A549 (cell line): ENCODE measurements at regions not wholly inside any gene's neighbourhood (a gene's known extent, or its start where the extent isn't known, plus 50 kb on each side); places are given as distances from the start of the nearest gene placed in this dataset.

Source experiments
- ATAC-seq, 2 experiments: fragments of 200-7000 bp in 1 of 2; fragments of >200 bp in 1 of 2; cut with Nextera tagmentation in 1 of 2; cut with Tn5 transposase in 1 of 2; 3 replicates each; pipeline versions ENCODE4 v1.8.0 to v1.9.1; 2018 to 2020; ENCODE audit warnings: mild to moderate bottlenecking in 1 of 2, moderate library complexity in 1 of 2
- CTCF ChIA-PET: fragments of 300-600 bp; sonication (Branson Sonifier 250); formaldehyde crosslinking; extraction: SDS; loops from one replicate; lab custom pipeline; 2021; ENCODE audit warnings: antibody characterized with exemption, inconsistent platforms; lab: Yijun Ruan, JAX
- POLR2A ChIA-PET: fragments of 350-600 bp; formaldehyde crosslinking; extraction: SDS; loops from one replicate; lab custom pipeline; 2021; ENCODE audit warnings: antibody characterized with exemption, inconsistent platforms; lab: Yijun Ruan, JAX
- DNase-seq, 2 experiments: peaks; one replicate each; pipeline versions ENCODE4 v3.0.0 to v3.0.0-alpha.2; 2011 to 2016; ENCODE audit warnings: low read depth in 1 of 2, low spot score in 1 of 2
- FAIRE-seq: peaks from 2 replicates; lab custom pipeline; 2011; peaks lifted over from hg19 to GRCh38; lab: Jason Lieb, UNC
- H3K27ac ChIP-seq, 2 experiments: fragments of >200 bp; sonication (Bioruptor Twin); formaldehyde crosslinking; 3 replicates each; pipeline ENCODE4 v1.5.1; 2016 to 2017
- H3K4me1 ChIP-seq: fragments of >200 bp; sonication (Bioruptor Twin); formaldehyde crosslinking; 3 replicates; pipeline ENCODE4 v1.6.1; 2016
- H3K4me2 ChIP-seq: fragments of >200 bp; sonication (Bioruptor Twin); formaldehyde crosslinking; 3 replicates; pipeline ENCODE4 v1.6.1; 2016
- H3K4me3 ChIP-seq: fragments of >200 bp; sonication (Bioruptor Twin); formaldehyde crosslinking; 3 replicates; pipeline ENCODE4 v1.5.1; 2016
- H3K9me3 ChIP-seq: fragments of >200 bp; sonication (Bioruptor Twin); formaldehyde crosslinking; 3 replicates; pipeline ENCODE4 v1.6.1; 2016
- CEBPB ChIP-seq, 2 experiments: fragments of >200 bp in 1 of 2; sonication (Bioruptor Twin) in 1 of 2; formaldehyde crosslinking in 1 of 2; IDR thresholded peaks; 2 replicates each; pipeline ENCODE4 v1.6.1; 2012 to 2016
- EHMT2 ChIP-seq: fragments of 200-600 bp; sonication (generic); IDR thresholded peaks from 2 replicates; pipeline ENCODE4 v1.6.1; 2016; ENCODE audit warnings: antibody characterized with exemption, low read depth, mild to moderate bottlenecking, moderate library complexity
- HDAC2 ChIP-seq: fragments of 200-600 bp; sonication (generic); IDR thresholded peaks from 2 replicates; pipeline ENCODE4 v1.6.1; 2016
- HOXB5 ChIP-seq: fragments of 250-450 bp; sonication (Bioruptor Pico); IDR thresholded peaks from 2 replicates; pipeline ENCODE4 v1.5.0; 2020; ENCODE audit warnings: mild to moderate bottlenecking, moderate library complexity
- JUNB ChIP-seq: fragments of >200 bp; sonication (Bioruptor Twin); formaldehyde crosslinking; IDR thresholded peaks from 2 replicates; pipeline ENCODE4 v1.6.1; 2016
- MAZ ChIP-seq: fragments of 150-350 bp; IDR thresholded peaks from 2 replicates; pipeline ENCODE4 v1.6.1; 2014; ENCODE audit warnings: antibody characterized with exemption, low read depth, low read length, borderline replicate concordance
- MYC ChIP-seq: IDR thresholded peaks from 2 replicates; pipeline ENCODE4 v1.6.1; 2012; ENCODE audit warnings: mild to moderate bottlenecking, inconsistent platforms, low read length, improper control_type of control experiment, borderline replicate concordance
- RARB ChIP-seq: fragments of 250-450 bp; sonication (Bioruptor Pico); IDR thresholded peaks from 2 replicates; pipeline ENCODE4 v1.8.0; 2021; ENCODE audit warnings: mild to moderate bottlenecking, moderate library complexity
- RCOR1 ChIP-seq: fragments of 150-350 bp; IDR thresholded peaks from 2 replicates; pipeline ENCODE4 v1.6.1; 2014; ENCODE audit warnings: antibody characterized with exemption, low read length, low read depth
- RFX5 ChIP-seq: fragments of 450-650 bp; IDR thresholded peaks from 2 replicates; pipeline ENCODE4 v1.7.1; 2014; ENCODE audit warnings: antibody characterized with exemption, mild to moderate bottlenecking, moderate library complexity
- SMC3 ChIP-seq: fragments of >200 bp; sonication (Bioruptor Twin); formaldehyde crosslinking; IDR thresholded peaks from 3 replicates; pipeline ENCODE4 v1.6.1; 2018; ENCODE audit warnings: inconsistent platforms
- ZNF302 ChIP-seq: fragments of 250-450 bp; sonication (Bioruptor Pico); IDR thresholded peaks from 2 replicates; pipeline ENCODE4 v1.9.0; 2021; ENCODE audit warnings: inconsistent platforms, mild to moderate bottlenecking, moderate library complexity
- WGBS: methylation state at CpG from one replicate; pipeline ENCODE4 v1.1.6; 2017; ENCODE audit errors: missing lambda C conversion rate; 5-methylcytosine and 5-hydroxymethylcytosine counted together
- TF ChIP-seq, protein P1 (sequence below): fragments of >200 bp; sonication (Bioruptor Twin); formaldehyde crosslinking; IDR thresholded peaks from 2 replicates; pipeline ENCODE4 v1.6.1; 2016
- TF ChIP-seq, protein P2 (sequence below): fragments of >200 bp; sonication (Bioruptor Twin); formaldehyde crosslinking; IDR thresholded peaks from 3 replicates; pipeline ENCODE4 v1.6.1; 2016
- TF ChIP-seq, protein P3 (sequence below): fragments of 250-450 bp; sonication (Bioruptor Pico); IDR thresholded peaks from 2 replicates; pipeline ENCODE4 v1.5.0; 2021; ENCODE audit warnings: mild to moderate bottlenecking, moderate library complexity, borderline replicate concordance
- TF ChIP-seq, protein P4 (sequence below): IDR thresholded peaks from 2 replicates; pipeline ENCODE4 v1.6.1; 2012; ENCODE audit warnings: low read depth, borderline replicate concordance
- TF ChIP-seq, protein P5 (sequence below): fragments of 250-450 bp; sonication (Bioruptor Pico); IDR thresholded peaks from 2 replicates; pipeline ENCODE4 v1.5.0; 2020; ENCODE audit warnings: low read depth, mild to moderate bottlenecking, moderate library complexity
- TF ChIP-seq, protein P6 (sequence below): IDR thresholded peaks from 2 replicates; pipeline ENCODE4 v1.6.1; 2012

DNA sequence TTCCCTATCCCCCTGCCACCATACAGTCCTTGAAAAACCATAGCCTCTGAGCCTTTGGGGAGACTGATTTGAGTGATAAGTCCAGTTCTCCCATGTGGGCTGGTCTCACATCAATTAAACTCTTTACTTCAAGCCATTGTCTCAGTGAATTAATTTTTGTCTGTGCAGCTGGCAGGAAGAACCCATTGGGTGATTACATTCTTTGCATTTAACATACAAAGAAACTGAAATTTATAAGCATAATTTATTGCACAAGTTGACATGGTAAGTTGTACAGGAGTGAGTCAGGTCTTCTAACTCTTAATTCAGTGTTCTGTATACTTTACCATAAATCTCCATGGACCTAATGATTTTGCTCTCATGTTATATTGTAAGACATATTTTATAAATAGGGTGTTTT lies 1613.0 kb upstream of the LRRTM3 start (continued):
- no peak for TF ChIP-seq RARB (CRISPR knock-in tag)

DNA sequence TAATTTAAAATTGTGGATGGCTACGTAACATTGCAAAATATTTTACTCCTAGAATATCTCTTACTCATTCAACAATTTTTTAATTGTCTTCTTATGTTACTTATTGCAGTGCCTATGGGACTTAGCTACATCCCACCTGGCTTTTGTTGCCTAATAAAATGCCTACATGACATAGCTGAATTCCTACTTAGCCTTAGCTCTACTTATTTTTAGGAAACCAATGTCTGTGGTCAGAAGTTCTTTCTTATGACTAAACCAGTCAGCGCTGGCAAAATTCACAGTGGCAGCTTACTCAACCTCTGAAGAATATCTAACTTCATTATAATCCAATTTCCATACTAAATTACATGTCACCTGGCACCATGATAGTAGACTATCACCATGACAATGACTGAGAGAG lies 1612.4 kb upstream of the LRRTM3 start:
- Histone ChIP-seq H3K9me3 (no peaks in the 10 kb centered on the region), H3K4me1 (no peaks in the 10 kb centered on the region), H3K4me2 (no peak overlapping the region), H3K27ac (no peak overlapping the region), H3K4me3 (no peak overlapping the region)
- no peak for ATAC-seq
- 41% methylated on average over 2 of the region's 2 CpGs for WGBS
- CTCF ChIA-PET, result no interaction called here
- POLR2A ChIA-PET, result no interaction called here
- TF ChIP-seq, protein P1, sequence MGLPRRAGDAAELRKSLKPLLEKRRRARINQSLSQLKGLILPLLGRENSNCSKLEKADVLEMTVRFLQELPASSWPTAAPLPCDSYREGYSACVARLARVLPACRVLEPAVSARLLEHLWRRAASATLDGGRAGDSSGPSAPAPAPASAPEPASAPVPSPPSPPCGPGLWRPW, result no peak
- TF ChIP-seq, protein P2, sequence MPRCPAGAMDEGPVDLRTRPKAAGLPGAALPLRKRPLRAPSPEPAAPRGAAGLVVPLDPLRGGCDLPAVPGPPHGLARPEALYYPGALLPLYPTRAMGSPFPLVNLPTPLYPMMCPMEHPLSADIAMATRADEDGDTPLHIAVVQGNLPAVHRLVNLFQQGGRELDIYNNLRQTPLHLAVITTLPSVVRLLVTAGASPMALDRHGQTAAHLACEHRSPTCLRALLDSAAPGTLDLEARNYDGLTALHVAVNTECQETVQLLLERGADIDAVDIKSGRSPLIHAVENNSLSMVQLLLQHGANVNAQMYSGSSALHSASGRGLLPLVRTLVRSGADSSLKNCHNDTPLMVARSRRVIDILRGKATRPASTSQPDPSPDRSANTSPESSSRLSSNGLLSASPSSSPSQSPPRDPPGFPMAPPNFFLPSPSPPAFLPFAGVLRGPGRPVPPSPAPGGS, result no peak
- no peak for TF ChIP-seq EHMT2
- no peak for TF ChIP-seq CEBPB (IDR thresholded peaks at IDR 0.05)
- TF ChIP-seq, protein P3, sequence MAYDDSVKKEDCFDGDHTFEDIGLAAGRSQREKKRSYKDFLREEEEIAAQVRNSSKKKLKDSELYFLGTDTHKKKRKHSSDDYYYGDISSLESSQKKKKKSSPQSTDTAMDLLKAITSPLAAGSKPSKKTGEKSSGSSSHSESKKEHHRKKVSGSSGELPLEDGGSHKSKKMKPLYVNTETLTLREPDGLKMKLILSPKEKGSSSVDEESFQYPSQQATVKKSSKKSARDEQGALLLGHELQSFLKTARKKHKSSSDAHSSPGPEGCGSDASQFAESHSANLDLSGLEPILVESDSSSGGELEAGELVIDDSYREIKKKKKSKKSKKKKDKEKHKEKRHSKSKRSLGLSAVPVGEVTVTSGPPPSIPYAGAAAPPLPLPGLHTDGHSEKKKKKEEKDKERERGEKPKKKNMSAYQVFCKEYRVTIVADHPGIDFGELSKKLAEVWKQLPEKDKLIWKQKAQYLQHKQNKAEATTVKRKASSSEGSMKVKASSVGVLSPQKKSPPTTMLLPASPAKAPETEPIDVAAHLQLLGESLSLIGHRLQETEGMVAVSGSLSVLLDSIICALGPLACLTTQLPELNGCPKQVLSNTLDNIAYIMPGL (CRISPR knock-in tag), result no peak
- no peak for DNase-seq
- no peak for FAIRE-seq

DNA sequence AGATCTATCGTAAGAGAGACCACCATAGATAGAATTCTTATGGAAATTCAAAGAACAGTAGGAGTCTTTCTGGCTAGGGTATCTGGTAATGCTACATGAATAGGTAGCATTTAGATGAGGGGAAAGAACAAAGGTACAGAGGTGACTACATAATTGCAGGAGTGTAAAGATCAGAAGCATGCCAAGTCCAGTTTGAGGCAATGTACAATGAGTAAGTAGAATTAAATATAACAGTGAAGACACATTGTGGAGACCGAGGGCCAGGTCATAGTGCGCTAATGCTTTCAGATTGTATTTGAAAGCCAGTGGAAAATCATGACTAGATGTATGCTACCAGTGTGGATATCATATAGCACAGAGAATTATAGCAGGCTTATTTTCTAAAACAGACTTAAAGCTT lies 1611.6 kb upstream of the LRRTM3 start:
- CTCF ChIA-PET, result no interaction called here
- Histone ChIP-seq H3K9me3 (no peaks in the 10 kb centered on the region), H3K4me2 (no peak overlapping the region), H3K4me1 (no peaks in the 10 kb centered on the region), H3K27ac (no peak overlapping the region), H3K4me3 (no peak overlapping the region)
- no peak for FAIRE-seq
- POLR2A ChIA-PET, result no interaction called here
- DNase-seq, result no peak
- no peak for ATAC-seq
- WGBS, result 65% methylated on average over 3 of the region's 3 CpGs
- TF ChIP-seq HOXB5 (CRISPR knock-in tag), result no peak
- TF ChIP-seq CEBPB (IDR thresholded peaks at IDR 0.05), result no peak
- TF ChIP-seq, protein P4, sequence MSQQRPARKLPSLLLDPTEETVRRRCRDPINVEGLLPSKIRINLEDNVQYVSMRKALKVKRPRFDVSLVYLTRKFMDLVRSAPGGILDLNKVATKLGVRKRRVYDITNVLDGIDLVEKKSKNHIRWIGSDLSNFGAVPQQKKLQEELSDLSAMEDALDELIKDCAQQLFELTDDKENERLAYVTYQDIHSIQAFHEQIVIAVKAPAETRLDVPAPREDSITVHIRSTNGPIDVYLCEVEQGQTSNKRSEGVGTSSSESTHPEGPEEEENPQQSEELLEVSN, result no peak
- no peak for TF ChIP-seq RCOR1
- TF ChIP-seq, protein P5, sequence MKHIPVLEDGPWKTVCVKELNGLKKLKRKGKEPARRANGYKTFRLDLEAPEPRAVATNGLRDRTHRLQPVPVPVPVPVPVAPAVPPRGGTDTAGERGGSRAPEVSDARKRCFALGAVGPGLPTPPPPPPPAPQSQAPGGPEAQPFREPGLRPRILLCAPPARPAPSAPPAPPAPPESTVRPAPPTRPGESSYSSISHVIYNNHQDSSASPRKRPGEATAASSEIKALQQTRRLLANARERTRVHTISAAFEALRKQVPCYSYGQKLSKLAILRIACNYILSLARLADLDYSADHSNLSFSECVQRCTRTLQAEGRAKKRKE (CRISPR knock-in tag), result no peak
- no peak for TF ChIP-seq MYC
- TF ChIP-seq, protein P6, sequence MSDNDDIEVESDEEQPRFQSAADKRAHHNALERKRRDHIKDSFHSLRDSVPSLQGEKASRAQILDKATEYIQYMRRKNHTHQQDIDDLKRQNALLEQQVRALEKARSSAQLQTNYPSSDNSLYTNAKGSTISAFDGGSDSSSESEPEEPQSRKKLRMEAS, result no peak
- TF ChIP-seq SMC3, result no peak
- no peak for TF ChIP-seq JUNB
- no peak for TF ChIP-seq ZNF302 (CRISPR knock-in tag)
- no peak for TF ChIP-seq MAZ
- TF ChIP-seq, protein P1, result no peak
- TF ChIP-seq RFX5, result no peak
- TF ChIP-seq HDAC2, result no peak
- TF ChIP-seq RARB (CRISPR knock-in tag), result no peak
- TF ChIP-seq, all 56 proteins: peak for 0
